Activated CD4-positive, CD25-positive, alpha-beta regulatory T cell treated with anti-CD3 and anti-CD28 coated beads, Interleukin-2, amount 50 U/mL, for 24 hours (primary cell): ENCODE measurements at regions not wholly inside any gene's neighbourhood (a gene's known extent, or its start where the extent isn't known, plus 50 kb on each side); places are given as distances from the start of the nearest gene placed in this dataset.
A peak's percentile ranks its signal among the peaks of the same experiment; 100 is the strongest.

ENCODE experiments used
- ATAC-seq, 2 donors: fragments of 150-1000 bp; cut with Tn5 transposase; one replicate each; pipeline ENCODE4 v1.10.0; 2021; ENCODE audit warnings: mild to moderate bottlenecking in 1 of 2, moderate library complexity in 1 of 2

- ATAC-seq, result no peak
Measured at GRCh38 chr18:77597726-77598125, 348.1 kb downstream of the GALR1 start.

- ATAC-seq, result no peak
Measured at GRCh38 chr18:77600674-77601073, 351.0 kb downstream of the GALR1 start.

- no peak for ATAC-seq
Measured at GRCh38 chr18:77601567-77601966, 351.9 kb downstream of the GALR1 start.

GRCh38 chr18:77607087-77607486, 357.4 kb downstream of the GALR1 start:
- ATAC-seq, result no peak

- ATAC-seq, result no peak
Measured at GRCh38 chr18:77608807-77609206, 359.2 kb downstream of the GALR1 start.

GRCh38 chr18:77617694-77618093, 368.0 kb downstream of the GALR1 start:
- ATAC-seq, result no peak

GRCh38 chr18:77619525-77619924, 369.9 kb downstream of the GALR1 start:
- ATAC-seq, result no peak

GRCh38 chr18:77622009-77622692, 372.5 kb downstream of the GALR1 start:
- ATAC-seq, result peak; percentile 21 to 51

- ATAC-seq, result no peak
Measured at GRCh38 chr18:77632758-77633157, 383.1 kb downstream of the GALR1 start.

- no peak for ATAC-seq
Measured at GRCh38 chr18:77634494-77634893, 384.8 kb downstream of the GALR1 start.

GRCh38 chr18:77635451-77635850, 385.8 kb downstream of the GALR1 start:
- ATAC-seq, result no peak

- no peak for ATAC-seq
Measured at GRCh38 chr18:77635858-77636257, 386.2 kb downstream of the GALR1 start.

GRCh38 chr18:77645170-77645872, 395.7 kb downstream of the GALR1 start:
- no peak for ATAC-seq

- ATAC-seq, result no peak
Measured at GRCh38 chr18:77647472-77647871, 397.8 kb downstream of the GALR1 start.

GRCh38 chr18:77648411-77648810, 398.8 kb downstream of the GALR1 start:
- ATAC-seq, result no peak

- no peak for ATAC-seq
Measured at GRCh38 chr18:77650799-77651385, 401.2 kb downstream of the GALR1 start.

- no peak for ATAC-seq
Measured at GRCh38 chr18:77651441-77651840, 401.8 kb downstream of the GALR1 start.

GRCh38 chr18:77653792-77654191, 404.1 kb downstream of the GALR1 start:
- no peak for ATAC-seq

GRCh38 chr18:77654302-77654701, 404.7 kb downstream of the GALR1 start:
- ATAC-seq, result no peak

GRCh38 chr18:77657651-77658298, 408.1 kb downstream of the GALR1 start:
- ATAC-seq, result no peak

GRCh38 chr18:77658299-77658662, 408.6 kb downstream of the GALR1 start:
- no peak for ATAC-seq

GRCh38 chr18:77658751-77659448, 409.3 kb downstream of the GALR1 start:
- ATAC-seq, result no peak

- ATAC-seq, result no peak
Measured at GRCh38 chr18:77666613-77667012, 417.0 kb downstream of the GALR1 start.
